ENCODE measurements at regions not wholly inside any gene's neighbourhood (a gene's known extent, or its start where the extent isn't known, plus 50 kb on each side); places are given as distances from the start of the nearest gene placed in this dataset.

DNA sequence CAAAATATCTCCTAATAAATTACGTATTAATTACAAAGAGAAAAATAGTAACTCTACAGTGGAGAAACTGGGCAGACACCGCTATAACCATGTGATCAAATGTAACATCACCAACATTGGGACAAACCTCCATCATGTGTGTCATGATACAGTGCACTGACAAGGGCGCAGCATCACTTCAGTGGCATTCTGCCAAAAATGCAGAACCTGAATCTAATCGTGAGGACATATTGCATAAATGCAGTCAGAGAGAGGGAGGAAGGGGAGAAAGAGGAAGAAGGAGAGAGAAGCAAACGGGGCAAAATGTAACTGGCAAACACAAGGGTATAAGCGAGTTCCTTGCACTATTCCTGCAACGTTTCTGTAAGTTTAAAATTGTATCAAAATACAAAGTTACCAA is 74.2 kb upstream of the MARCHF10 start:
- no peak for DNase-seq

DNA sequence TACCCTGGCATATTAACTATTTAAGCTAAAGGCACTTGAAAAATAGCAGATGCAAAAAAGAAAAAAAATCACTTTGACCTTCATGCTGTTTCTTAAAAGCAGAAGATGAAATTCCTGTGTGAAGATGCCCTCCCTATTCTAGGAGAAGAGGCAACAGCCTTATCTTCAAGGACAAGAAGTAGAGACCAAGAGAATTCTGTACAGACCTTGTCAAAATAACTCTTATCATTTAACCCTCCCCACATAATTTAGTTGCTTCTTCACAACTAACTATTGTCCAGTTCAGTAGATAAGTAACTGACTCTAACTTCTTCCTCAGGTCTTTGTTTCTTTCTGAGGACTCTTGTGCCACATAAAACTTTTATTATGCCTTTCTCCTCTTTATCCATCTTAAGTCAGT is 72.0 kb upstream of the MARCHF10 start:
- no peak for DNase-seq

DNA sequence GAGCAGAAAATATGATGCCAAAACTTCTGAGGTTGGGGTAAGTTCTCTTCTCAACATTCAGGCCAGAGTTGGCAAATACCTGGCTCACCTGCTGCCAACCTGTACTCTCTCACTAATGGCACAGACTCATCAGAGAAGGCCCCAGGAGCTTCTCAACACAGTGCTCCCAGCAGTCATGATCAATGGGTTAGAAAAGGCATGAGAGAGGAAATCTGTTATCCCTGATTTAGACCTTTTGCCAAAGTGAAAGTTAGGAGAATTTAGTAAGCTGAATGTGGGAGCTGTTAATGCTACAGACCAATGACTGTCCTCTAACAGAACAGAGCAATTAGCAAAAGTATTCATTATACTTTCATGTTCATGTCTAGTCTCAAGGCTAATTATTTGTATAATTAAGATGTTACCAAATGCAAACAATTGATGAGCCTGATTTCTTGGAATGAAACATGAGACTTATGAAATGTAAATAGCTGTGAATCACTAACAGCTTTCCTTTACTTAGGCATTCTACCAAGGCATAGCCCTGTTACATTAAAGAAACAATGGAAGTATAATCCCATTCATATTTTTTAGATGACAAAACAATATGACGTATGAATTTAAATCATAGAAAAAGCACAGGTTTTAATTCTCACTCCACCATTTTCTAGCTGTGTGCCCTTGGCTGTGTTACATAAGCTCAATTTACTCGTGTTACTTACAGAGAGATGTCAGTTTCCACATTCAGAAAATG is 68.7 kb upstream of the MARCHF10 start:
- DNase-seq, result no peak

DNA sequence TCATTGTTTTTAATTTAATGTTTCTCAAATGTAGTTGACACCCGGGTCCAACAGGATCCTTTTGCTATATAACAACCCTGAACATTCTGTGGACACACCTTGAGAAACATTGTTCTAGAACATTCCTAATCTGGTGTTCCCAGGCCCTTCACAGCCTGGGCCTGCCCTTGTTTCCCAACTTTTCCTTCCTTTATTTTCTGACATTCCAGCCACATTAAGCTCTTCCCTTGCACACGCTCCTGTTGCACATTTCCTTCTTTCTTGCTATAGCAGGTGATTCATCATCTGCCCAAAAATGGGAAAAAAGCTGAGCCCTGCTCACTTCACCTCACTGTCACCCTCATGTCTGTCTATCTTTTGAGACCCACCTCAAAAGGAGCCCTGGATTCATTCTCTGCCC is 67.9 kb upstream of the MARCHF10 start:
- DNase-seq, result no peak

DNA sequence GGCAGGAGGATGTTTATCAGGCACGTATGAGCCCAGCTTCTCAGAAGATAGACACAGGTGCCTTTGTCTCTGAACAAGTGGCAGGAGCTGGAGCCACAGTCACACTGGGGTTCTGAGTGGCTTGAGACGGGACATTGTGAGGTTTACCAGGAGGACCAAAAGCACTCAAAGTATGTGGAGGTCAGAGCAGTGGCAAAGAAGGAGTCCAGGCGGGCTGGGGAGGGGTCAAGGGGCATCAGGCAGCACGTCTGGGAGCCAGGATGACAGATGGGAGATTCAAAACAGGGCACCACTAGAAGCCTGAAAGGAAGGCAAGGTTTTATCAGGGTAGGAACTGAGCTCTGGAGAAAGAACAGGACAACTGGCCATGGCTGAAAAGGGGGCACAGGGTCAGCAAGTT is 67.2 kb upstream of the MARCHF10 start:
- no peak for DNase-seq

DNA sequence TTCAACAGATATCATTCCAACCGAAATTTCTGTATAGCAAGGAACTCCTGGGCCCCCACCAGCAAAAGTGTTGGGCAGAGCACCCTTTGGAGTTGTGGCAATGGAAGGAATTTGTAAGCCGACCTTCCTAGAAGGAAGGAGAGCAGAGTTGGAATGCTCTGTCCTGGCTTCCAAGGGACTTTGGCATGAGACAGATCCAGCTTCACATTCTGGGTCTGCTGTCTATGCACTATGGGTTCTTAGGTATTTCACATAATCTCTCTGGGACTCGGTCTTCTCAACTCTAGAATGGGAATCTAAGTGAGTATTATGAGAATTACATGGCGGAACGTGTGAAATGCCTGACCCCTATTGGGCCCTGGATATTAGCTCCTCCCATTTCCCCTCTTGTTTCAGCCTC is 63.2 kb upstream of the MARCHF10 start:
- DNase-seq, result no peak

- no peak for DNase-seq
Measured at GRCh38 chr17:62870552-62870971, 62.4 kb upstream of the MARCHF10 start.

- DNase-seq, result peak; percentile 72
Measured at GRCh38 chr17:62870030-62870541, 62.0 kb upstream of the MARCHF10 start.

GRCh38 chr17:62868723-62869122 is 60.6 kb upstream of the MARCHF10 start:
- peak; percentile 50 for DNase-seq

DNA sequence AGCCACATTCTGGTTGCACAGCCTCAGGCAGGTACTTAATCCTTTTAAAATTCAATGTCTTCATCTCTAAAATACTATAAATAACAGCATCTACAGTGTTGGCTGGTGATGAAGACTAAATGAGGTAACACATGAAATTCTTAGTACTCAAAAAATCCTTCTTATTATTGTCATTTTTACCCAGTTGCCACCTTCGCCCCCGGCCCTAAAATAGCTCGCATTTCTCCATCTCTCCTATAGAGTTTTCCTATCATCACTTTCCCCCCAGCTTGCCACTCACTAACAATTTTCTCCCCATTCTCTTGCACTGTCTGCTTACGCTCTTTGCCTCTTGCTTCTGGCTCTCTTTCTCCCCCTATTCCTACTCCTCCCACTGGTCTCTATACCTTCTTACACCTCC is 59.9 kb upstream of the MARCHF10 start:
- DNase-seq, result no peak

GRCh38 chr17:62867303-62867702 is 59.2 kb upstream of the MARCHF10 start:
- no peak for DNase-seq

- no peak for DNase-seq
Measured at GRCh38 chr17:62866471-62866870, 58.4 kb upstream of the MARCHF10 start.

DNA sequence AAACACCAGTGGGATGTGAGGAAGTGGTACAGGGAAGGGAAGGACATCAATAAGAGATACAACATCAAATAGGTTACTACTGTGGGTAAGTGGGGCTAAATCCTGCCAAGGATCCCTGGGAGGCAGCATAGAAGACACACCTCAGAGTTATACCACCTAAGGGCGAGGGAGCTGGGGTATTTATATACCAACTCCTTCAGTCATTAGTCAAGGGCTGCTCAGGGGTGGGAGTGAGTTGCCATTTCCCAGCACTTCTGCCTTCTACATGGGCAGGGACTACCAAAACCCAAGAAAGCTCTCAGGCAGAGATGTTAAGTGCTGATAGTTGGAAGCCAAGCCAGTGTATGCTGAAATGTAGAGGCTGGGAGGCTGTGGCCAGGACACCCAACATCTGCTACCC is 57.5 kb upstream of the MARCHF10 start:
- DNase-seq, result no peak

GRCh38 chr17:62862251-62862650 is 54.1 kb upstream of the MARCHF10 start:
- no peak for DNase-seq

GRCh38 chr17:62860962-62861873 is 53.1 kb upstream of the MARCHF10 start:
- DNase-seq, result peak; percentile 45

GRCh38 chr17:62859146-62859545 is 51.0 kb upstream of the MARCHF10 start:
- DNase-seq, result no peak

All from renal pelvis (tissue), 1 donor.